A549 (cell line): ENCODE measurements at regions not wholly inside any gene's neighbourhood (a gene's known extent, or its start where the extent isn't known, plus 50 kb on each side); places are given as distances from the start of the nearest gene placed in this dataset.
"Not testable (repeated sequence)": the region's sequence is repeated elsewhere in the genome, so short reads cannot be mapped to it uniquely, and the experiment has no call there.

ENCODE experiments used
- ATAC-seq, 2 experiments: fragments of 200-7000 bp in 1 of 2; fragments of >200 bp in 1 of 2; cut with Nextera tagmentation in 1 of 2; cut with Tn5 transposase in 1 of 2; 3 replicates each; pipeline versions ENCODE4 v1.8.0 to v1.9.1; 2018 to 2020; ENCODE audit warnings: mild to moderate bottlenecking in 1 of 2, moderate library complexity in 1 of 2
- CTCF ChIA-PET: fragments of 300-600 bp; sonication (Branson Sonifier 250); formaldehyde crosslinking; extraction: SDS; loops from one replicate; lab custom pipeline; 2021; ENCODE audit warnings: antibody characterized with exemption, inconsistent platforms; lab: Yijun Ruan, JAX
- POLR2A ChIA-PET: fragments of 350-600 bp; formaldehyde crosslinking; extraction: SDS; loops from one replicate; lab custom pipeline; 2021; ENCODE audit warnings: antibody characterized with exemption, inconsistent platforms; lab: Yijun Ruan, JAX
- DNase-seq, 2 experiments: peaks; one replicate each; pipeline versions ENCODE4 v3.0.0 to v3.0.0-alpha.2; 2011 to 2016; ENCODE audit warnings: low read depth in 1 of 2, low spot score in 1 of 2
- FAIRE-seq: peaks from 2 replicates; lab custom pipeline; 2011; peaks lifted over from hg19 to GRCh38; lab: Jason Lieb, UNC
- H3K27ac ChIP-seq, 2 experiments: fragments of >200 bp; sonication (Bioruptor Twin); formaldehyde crosslinking; 3 replicates each; pipeline ENCODE4 v1.5.1; 2016 to 2017
- H3K4me1 ChIP-seq: fragments of >200 bp; sonication (Bioruptor Twin); formaldehyde crosslinking; 3 replicates; pipeline ENCODE4 v1.6.1; 2016
- H3K4me2 ChIP-seq: fragments of >200 bp; sonication (Bioruptor Twin); formaldehyde crosslinking; 3 replicates; pipeline ENCODE4 v1.6.1; 2016
- H3K4me3 ChIP-seq: fragments of >200 bp; sonication (Bioruptor Twin); formaldehyde crosslinking; 3 replicates; pipeline ENCODE4 v1.5.1; 2016
- H3K9me3 ChIP-seq: fragments of >200 bp; sonication (Bioruptor Twin); formaldehyde crosslinking; 3 replicates; pipeline ENCODE4 v1.6.1; 2016
- BHLHE40 ChIP-seq: IDR thresholded peaks from 2 replicates; pipeline ENCODE4 v1.6.1; 2012; ENCODE audit warnings: low read depth, low read length, inconsistent platforms
- EHF ChIP-seq: fragments of 250-450 bp; sonication (Bioruptor Pico); IDR thresholded peaks from 2 replicates; pipeline ENCODE4 v1.5.0; 2020; ENCODE audit warnings: mild to moderate bottlenecking
- EP300 ChIP-seq, 2 experiments: fragments of >200 bp; sonication (Bioruptor Twin); formaldehyde crosslinking; IDR thresholded peaks; 2 replicates in 1 of 2; 3 replicates in 1 of 2; pipeline ENCODE4 v1.6.1; 2016 to 2017
- FOXS1 ChIP-seq: fragments of 250-450 bp; sonication (Bioruptor Pico); IDR thresholded peaks from 2 replicates; pipeline ENCODE4 v1.5.0; 2020; ENCODE audit warnings: mild to moderate bottlenecking, moderate library complexity
- HEYL ChIP-seq: fragments of 250-450 bp; sonication (Bioruptor Pico); IDR thresholded peaks from 2 replicates; pipeline ENCODE4 v1.8.0; 2021; ENCODE audit warnings: mild to moderate bottlenecking, moderate library complexity
- HOXB5 ChIP-seq: fragments of 250-450 bp; sonication (Bioruptor Pico); IDR thresholded peaks from 2 replicates; pipeline ENCODE4 v1.5.0; 2020; ENCODE audit warnings: mild to moderate bottlenecking, moderate library complexity
- JUNB ChIP-seq: fragments of >200 bp; sonication (Bioruptor Twin); formaldehyde crosslinking; IDR thresholded peaks from 2 replicates; pipeline ENCODE4 v1.6.1; 2016
- MAZ ChIP-seq: fragments of 150-350 bp; IDR thresholded peaks from 2 replicates; pipeline ENCODE4 v1.6.1; 2014; ENCODE audit warnings: antibody characterized with exemption, low read depth, low read length, borderline replicate concordance
- NPAS2 ChIP-seq: fragments of 250-450 bp; sonication (Bioruptor Pico); IDR thresholded peaks from 2 replicates; pipeline ENCODE4 v1.8.0; 2022; ENCODE audit warnings: mild to moderate bottlenecking, moderate library complexity, borderline replicate concordance
- POLR2A ChIP-seq: IDR thresholded peaks from 2 replicates; pipeline ENCODE4 v1.6.1; 2012; ENCODE audit warnings: mild to moderate bottlenecking, low read length
- POLR2AphosphoS2 ChIP-seq: conservative IDR thresholded peaks from 2 replicates; pipeline ENCODE4 v1.6.1; 2012; ENCODE audit warnings: low read length, improper control_type of control experiment, inconsistent platforms
- RARB ChIP-seq: fragments of 250-450 bp; sonication (Bioruptor Pico); IDR thresholded peaks from 2 replicates; pipeline ENCODE4 v1.8.0; 2021; ENCODE audit warnings: mild to moderate bottlenecking, moderate library complexity
- RFX5 ChIP-seq: fragments of 450-650 bp; IDR thresholded peaks from 2 replicates; pipeline ENCODE4 v1.7.1; 2014; ENCODE audit warnings: antibody characterized with exemption, mild to moderate bottlenecking, moderate library complexity
- TFCP2L1 ChIP-seq: fragments of 250-450 bp; sonication (Bioruptor Pico); IDR thresholded peaks from 2 replicates; pipeline ENCODE4 v1.5.0; 2021; ENCODE audit warnings: mild to moderate bottlenecking
- ZC3H11A ChIP-seq: fragments of 450-650 bp; IDR thresholded peaks from 2 replicates; pipeline ENCODE4 v1.6.1; 2014; ENCODE audit warnings: antibody characterized with exemption, mild to moderate bottlenecking
- ZSCAN20 ChIP-seq: fragments of 250-450 bp; sonication (Bioruptor Pico); IDR thresholded peaks from 2 replicates; pipeline ENCODE4 v1.8.0; 2022; ENCODE audit warnings: mild to moderate bottlenecking, moderate library complexity
- WGBS: methylation state at CpG from one replicate; pipeline ENCODE4 v1.1.6; 2017; ENCODE audit errors: missing lambda C conversion rate; 5-methylcytosine and 5-hydroxymethylcytosine counted together
- TF ChIP-seq, protein P1 (sequence below): fragments of 200-600 bp; sonication (generic); IDR thresholded peaks from 2 replicates; pipeline ENCODE4 v1.6.1; 2016; ENCODE audit warnings: antibody characterized with exemption, mild to moderate bottlenecking, moderate library complexity
- TF ChIP-seq, protein P2 (sequence below): fragments of 250-450 bp; sonication (Bioruptor Pico); IDR thresholded peaks from 2 replicates; pipeline ENCODE4 v1.5.0; 2021; ENCODE audit warnings: mild to moderate bottlenecking, moderate library complexity, borderline replicate concordance
- TF ChIP-seq, protein P3 (sequence below): IDR thresholded peaks from 2 replicates; pipeline ENCODE4 v1.6.1; 2012
- TF ChIP-seq, protein P4 (sequence below): IDR thresholded peaks from 2 replicates; pipeline ENCODE4 v1.6.1; 2012

DNA sequence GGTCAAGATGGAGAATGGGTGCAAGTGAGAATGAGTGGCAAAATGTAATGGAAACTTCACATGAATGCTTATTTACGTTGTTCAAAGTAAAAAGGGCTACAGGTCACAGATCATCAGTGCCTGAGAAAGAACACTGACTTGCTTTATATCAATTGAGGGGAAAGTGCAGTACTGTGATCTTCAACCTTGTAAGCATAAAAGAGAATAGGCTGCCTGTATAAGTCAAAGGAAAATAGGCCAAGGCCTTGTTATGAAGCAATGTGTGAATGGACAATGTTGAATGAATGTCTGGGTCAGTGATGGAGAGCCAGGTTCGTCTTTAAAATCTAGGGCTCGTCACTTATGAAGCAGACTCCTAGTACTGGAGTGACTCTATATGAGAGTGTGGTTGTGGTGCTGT is 158.6 kb upstream of the NT5E start (continued):
- TF ChIP-seq, protein P1, sequence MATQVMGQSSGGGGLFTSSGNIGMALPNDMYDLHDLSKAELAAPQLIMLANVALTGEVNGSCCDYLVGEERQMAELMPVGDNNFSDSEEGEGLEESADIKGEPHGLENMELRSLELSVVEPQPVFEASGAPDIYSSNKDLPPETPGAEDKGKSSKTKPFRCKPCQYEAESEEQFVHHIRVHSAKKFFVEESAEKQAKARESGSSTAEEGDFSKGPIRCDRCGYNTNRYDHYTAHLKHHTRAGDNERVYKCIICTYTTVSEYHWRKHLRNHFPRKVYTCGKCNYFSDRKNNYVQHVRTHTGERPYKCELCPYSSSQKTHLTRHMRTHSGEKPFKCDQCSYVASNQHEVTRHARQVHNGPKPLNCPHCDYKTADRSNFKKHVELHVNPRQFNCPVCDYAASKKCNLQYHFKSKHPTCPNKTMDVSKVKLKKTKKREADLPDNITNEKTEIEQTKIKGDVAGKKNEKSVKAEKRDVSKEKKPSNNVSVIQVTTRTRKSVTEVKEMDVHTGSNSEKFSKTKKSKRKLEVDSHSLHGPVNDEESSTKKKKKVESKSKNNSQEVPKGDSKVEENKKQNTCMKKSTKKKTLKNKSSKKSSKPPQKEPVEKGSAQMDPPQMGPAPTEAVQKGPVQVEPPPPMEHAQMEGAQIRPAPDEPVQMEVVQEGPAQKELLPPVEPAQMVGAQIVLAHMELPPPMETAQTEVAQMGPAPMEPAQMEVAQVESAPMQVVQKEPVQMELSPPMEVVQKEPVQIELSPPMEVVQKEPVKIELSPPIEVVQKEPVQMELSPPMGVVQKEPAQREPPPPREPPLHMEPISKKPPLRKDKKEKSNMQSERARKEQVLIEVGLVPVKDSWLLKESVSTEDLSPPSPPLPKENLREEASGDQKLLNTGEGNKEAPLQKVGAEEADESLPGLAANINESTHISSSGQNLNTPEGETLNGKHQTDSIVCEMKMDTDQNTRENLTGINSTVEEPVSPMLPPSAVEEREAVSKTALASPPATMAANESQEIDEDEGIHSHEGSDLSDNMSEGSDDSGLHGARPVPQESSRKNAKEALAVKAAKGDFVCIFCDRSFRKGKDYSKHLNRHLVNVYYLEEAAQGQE, result no peak

DNA sequence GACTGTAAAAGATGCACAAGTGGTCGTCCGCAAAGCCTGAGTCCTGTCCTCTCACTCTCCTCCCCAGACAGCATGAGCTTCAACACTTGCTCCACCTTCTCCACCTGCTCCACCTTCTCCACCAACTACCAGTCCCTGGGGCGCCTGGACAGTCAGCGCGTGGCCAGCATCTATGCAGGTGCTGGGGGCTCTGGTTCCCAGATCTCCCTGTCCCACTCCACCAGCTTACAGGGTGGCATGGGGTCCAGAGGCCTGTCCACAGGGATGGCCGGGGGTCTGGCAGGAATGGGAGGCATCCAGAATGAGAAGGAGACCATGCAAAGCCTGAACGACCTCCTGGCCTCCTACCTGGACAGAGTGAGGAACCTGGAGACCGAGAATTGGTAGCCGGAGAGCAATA is 162.2 kb upstream of the NT5E start:
- TF ChIP-seq, protein P2, sequence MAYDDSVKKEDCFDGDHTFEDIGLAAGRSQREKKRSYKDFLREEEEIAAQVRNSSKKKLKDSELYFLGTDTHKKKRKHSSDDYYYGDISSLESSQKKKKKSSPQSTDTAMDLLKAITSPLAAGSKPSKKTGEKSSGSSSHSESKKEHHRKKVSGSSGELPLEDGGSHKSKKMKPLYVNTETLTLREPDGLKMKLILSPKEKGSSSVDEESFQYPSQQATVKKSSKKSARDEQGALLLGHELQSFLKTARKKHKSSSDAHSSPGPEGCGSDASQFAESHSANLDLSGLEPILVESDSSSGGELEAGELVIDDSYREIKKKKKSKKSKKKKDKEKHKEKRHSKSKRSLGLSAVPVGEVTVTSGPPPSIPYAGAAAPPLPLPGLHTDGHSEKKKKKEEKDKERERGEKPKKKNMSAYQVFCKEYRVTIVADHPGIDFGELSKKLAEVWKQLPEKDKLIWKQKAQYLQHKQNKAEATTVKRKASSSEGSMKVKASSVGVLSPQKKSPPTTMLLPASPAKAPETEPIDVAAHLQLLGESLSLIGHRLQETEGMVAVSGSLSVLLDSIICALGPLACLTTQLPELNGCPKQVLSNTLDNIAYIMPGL (CRISPR knock-in tag), result no peak
- TF ChIP-seq RFX5, result no peak
- no peak for TF ChIP-seq ZSCAN20 (CRISPR knock-in tag)
- TF ChIP-seq, protein P3, sequence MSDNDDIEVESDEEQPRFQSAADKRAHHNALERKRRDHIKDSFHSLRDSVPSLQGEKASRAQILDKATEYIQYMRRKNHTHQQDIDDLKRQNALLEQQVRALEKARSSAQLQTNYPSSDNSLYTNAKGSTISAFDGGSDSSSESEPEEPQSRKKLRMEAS, result no peak
- no peak for TF ChIP-seq TFCP2L1 (CRISPR knock-in tag)
- TF ChIP-seq, protein P4, sequence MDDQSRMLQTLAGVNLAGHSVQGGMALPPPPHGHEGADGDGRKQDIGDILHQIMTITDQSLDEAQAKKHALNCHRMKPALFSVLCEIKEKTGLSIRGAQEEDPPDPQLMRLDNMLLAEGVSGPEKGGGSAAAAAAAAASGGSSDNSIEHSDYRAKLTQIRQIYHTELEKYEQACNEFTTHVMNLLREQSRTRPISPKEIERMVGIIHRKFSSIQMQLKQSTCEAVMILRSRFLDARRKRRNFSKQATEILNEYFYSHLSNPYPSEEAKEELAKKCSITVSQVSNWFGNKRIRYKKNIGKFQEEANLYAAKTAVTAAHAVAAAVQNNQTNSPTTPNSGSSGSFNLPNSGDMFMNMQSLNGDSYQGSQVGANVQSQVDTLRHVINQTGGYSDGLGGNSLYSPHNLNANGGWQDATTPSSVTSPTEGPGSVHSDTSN, result no peak
- TF ChIP-seq POLR2A, result no peak
- TF ChIP-seq POLR2AphosphoS2, result no peak
- Histone ChIP-seq H3K27ac (no peak overlapping the region), H3K4me1 (no peaks in the 10 kb centered on the region), H3K4me3 (no peak overlapping the region), H3K9me3 (no peaks in the 10 kb centered on the region), H3K4me2 (no peak overlapping the region)
- DNase-seq (no peak), FAIRE-seq (no peak), ATAC-seq (no peak)
- WGBS, result 68% methylated on average over 5 of the region's 9 CpGs
- POLR2A ChIA-PET, result no interaction called here
- CTCF ChIA-PET, result no interaction called here

DNA sequence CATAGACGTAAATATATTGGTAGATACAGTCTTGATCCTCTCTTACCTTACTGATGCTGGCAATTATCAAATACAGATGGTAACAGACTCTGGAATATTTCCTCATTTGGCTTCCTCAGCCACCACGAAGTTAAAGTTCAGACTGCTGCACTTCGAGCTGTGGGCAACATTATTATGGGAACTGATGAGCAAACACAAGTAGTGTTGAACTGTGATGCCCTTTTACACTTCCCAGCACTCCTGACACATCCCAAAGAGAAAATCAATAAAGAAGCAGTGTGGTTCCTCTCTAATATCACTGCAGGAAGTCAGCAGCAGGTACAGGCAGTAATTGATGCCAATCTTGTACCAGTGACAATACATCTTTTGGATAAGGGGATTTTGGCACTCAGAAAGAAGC is 162.7 kb upstream of the NT5E start:
- WGBS, result 8% methylated on average over 3 of the region's 3 CpGs
- no peaks in the 10 kb centered on the region for H3K4me1 ChIP-seq
- H3K4me2 ChIP-seq, result no peak overlapping the region
- no peaks in the 10 kb centered on the region for H3K9me3 ChIP-seq
- H3K27ac ChIP-seq, result no peak overlapping the region
- FAIRE-seq (no peak), DNase-seq (no peak), ATAC-seq (no peak)
- no peak overlapping the region for H3K4me3 ChIP-seq
- ChIA-PET CTCF (no interaction called here), POLR2A (no interaction called here)
- TF ChIP-seq EHF (CRISPR knock-in tag) (no peak), NPAS2 (no peak), HOXB5 (no peak), BHLHE40 (no peak), POLR2AphosphoS2 (no peak), MAZ (no peak), EP300 (IDR thresholded peaks at IDR 0.05) (no peak), FOXS1 (no peak), RARB (no peak), ZC3H11A (no peak), JUNB (no peak), HEYL (no peak)
- TF ChIP-seq, protein P1, result no peak
- TF ChIP-seq, protein P3, result no peak

DNA sequence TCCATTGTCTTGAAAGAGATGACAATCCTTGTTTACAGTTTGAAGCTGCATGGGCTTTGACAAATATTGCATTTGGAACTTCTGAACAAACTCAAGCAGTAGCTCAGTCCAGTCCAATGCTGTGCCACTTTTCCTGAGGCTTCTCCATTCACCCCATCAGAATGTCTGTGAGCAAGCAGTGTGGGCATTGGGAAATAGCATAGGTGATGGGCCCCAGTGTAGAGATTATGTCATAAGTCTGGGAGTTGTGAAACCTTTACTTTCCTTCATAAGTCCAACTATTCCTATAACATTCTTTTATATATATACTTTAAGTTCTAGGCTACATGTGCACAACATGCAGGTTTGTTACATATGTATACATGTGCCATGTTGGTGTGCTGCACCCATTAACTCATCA is 163.4 kb upstream of the NT5E start:
- H3K4me2 ChIP-seq, CTCF ChIA-PET, DNase-seq, POLR2A ChIA-PET, H3K4me3 ChIP-seq, ATAC-seq, H3K9me3 ChIP-seq, FAIRE-seq, H3K4me1 ChIP-seq, H3K27ac ChIP-seq: not testable (repeated sequence)
